Astrocyte (in vitro differentiated cells and primary cell): ENCODE measurements at regions not wholly inside any gene's neighbourhood (a gene's known extent, or its start where the extent isn't known, plus 50 kb on each side); places are given as distances from the start of the nearest gene placed in this dataset.

ENCODE experiments used
- CTCF ChIP-seq: IDR thresholded peaks from 2 replicates; pipeline ENCODE4 v1.5.1; 2011; ENCODE audit warnings: low read depth, mild to moderate bottlenecking, inconsistent platforms, low read length, moderate library complexity; ENCODE audit not compliant: insufficient read depth
- EZH2 ChIP-seq: IDR thresholded peaks from 2 replicates; pipeline ENCODE4 v1.6.1; 2012; ENCODE audit warnings: mild to moderate bottlenecking, low read length, inconsistent platforms; ENCODE audit not compliant: insufficient read depth

GRCh38 chr5:23001120-23001519 is 148.0 kb upstream of the CDH12 start:
- no peak for TF ChIP-seq CTCF
- TF ChIP-seq EZH2, result no peak
